HUES64 (cell line): ENCODE measurements at regions not wholly inside any gene's neighbourhood (a gene's known extent, or its start where the extent isn't known, plus 50 kb on each side); places are given as distances from the start of the nearest gene placed in this dataset.

ENCODE experiments used
- H3K27ac ChIP-seq: 2 replicates; pipeline ENCODE4 v1.7.0; 2013; ENCODE audit warnings: low read depth, low read length, inconsistent platforms
- H3K27me3 ChIP-seq: 2 replicates; pipeline ENCODE4 v1.6.1; 2013; ENCODE audit warnings: mild to moderate bottlenecking, low read length; ENCODE audit not compliant: insufficient read depth
- H3K36me3 ChIP-seq: 2 replicates; pipeline ENCODE4 v1.6.1; 2013; ENCODE audit warnings: mild to moderate bottlenecking, low read length; ENCODE audit not compliant: insufficient read depth
- H3K4me1 ChIP-seq: 2 replicates; pipeline ENCODE4 v1.6.1; 2013; ENCODE audit warnings: mild to moderate bottlenecking, low read length, moderate library complexity; ENCODE audit not compliant: insufficient read depth
- H3K4me3 ChIP-seq: 2 replicates; pipeline ENCODE4 v1.5.1; 2013; ENCODE audit warnings: mild to moderate bottlenecking, low read length, moderate library complexity
- H3K9ac ChIP-seq: 2 replicates; pipeline ENCODE4 v1.6.1; 2013; ENCODE audit warnings: mild to moderate bottlenecking, low read depth, low read length
- H3K9me3 ChIP-seq: 2 replicates; pipeline ENCODE4 v1.6.1; 2013; ENCODE audit warnings: low read depth, low read length; ENCODE audit not compliant: insufficient read depth
- WGBS: fragments of 150-250, 120-280 bp; methylation state at CpG from one replicate; pipeline ENCODE4 v1.1.7; 2013; ENCODE audit warnings: missing lambda C conversion rate; 5-methylcytosine and 5-hydroxymethylcytosine counted together

- no peak overlapping the region for H3K4me3 ChIP-seq
- no peak overlapping the region for H3K9ac ChIP-seq
- WGBS: 55% methylated on average over 4 of the region's 4 CpGs
- no peaks in the 10 kb centered on the region for H3K36me3 ChIP-seq
- no peaks in the 10 kb centered on the region for H3K9me3 ChIP-seq
- H3K27me3 ChIP-seq: peaks cover 4% of the 10 kb centered on the region
- peaks cover 15% of the 10 kb centered on the region for H3K4me1 ChIP-seq
- no peak overlapping the region for H3K27ac ChIP-seq
Measured at GRCh38 chr3:127411083-127411727, 123.4 kb upstream of the PRR20G start.

DNA sequence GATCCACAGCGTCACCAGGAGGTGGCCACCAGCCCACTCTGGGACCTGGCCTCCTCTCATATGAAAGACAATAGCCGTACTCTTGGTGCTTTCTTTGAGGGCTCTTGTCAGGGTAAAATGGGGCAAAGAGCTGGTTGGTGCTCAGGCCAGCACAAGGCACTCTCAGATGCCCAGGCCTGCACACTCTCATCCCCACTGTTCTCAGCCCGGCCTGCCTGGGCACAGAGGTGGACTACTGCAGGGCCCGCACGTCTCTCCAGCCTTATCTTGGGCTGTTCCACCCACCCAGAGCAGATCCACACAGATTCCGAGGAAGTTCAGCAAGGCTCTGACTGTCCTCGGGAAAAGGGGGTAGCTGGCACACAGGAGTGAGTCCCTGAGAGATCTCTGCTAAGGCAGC, 122.8 kb upstream of the PRR20G start:
- Histone ChIP-seq H3K9me3 (no peaks in the 10 kb centered on the region), H3K36me3 (no peaks in the 10 kb centered on the region), H3K4me3 (no peak overlapping the region), H3K27ac (no peak overlapping the region), H3K27me3 (peaks cover 4% of the 10 kb centered on the region), H3K9ac (no peak overlapping the region), H3K4me1 (peaks cover 15% of the 10 kb centered on the region)
- WGBS: 93% methylated on average over 7 of the region's 7 CpGs

DNA sequence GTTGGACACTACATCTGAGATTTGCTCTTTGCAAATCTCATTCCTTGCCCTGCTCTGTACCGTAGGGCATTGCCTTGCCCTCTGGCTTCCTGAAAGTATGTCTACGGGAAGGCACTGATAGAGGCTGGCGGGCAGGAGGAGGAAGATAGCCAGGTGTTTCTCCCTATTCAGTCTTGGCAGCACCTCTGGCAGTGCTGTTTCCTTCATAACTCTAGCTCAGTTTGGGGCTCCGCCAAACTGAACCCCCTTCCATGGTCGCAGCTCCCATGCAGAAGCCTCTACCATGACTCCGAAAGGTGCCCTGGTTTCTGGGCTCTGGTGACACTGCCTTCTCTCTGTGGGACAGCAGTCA, 122.3 kb upstream of the PRR20G start:
- peaks cover 15% of the 10 kb centered on the region for H3K4me1 ChIP-seq
- no peaks in the 10 kb centered on the region for H3K36me3 ChIP-seq
- no peak overlapping the region for H3K9ac ChIP-seq
- H3K9me3 ChIP-seq: no peaks in the 10 kb centered on the region
- 95% methylated on average over 6 of the region's 6 CpGs for WGBS
- no peak overlapping the region for H3K27ac ChIP-seq
- H3K4me3 ChIP-seq: no peak overlapping the region
- peaks cover 4% of the 10 kb centered on the region for H3K27me3 ChIP-seq

DNA sequence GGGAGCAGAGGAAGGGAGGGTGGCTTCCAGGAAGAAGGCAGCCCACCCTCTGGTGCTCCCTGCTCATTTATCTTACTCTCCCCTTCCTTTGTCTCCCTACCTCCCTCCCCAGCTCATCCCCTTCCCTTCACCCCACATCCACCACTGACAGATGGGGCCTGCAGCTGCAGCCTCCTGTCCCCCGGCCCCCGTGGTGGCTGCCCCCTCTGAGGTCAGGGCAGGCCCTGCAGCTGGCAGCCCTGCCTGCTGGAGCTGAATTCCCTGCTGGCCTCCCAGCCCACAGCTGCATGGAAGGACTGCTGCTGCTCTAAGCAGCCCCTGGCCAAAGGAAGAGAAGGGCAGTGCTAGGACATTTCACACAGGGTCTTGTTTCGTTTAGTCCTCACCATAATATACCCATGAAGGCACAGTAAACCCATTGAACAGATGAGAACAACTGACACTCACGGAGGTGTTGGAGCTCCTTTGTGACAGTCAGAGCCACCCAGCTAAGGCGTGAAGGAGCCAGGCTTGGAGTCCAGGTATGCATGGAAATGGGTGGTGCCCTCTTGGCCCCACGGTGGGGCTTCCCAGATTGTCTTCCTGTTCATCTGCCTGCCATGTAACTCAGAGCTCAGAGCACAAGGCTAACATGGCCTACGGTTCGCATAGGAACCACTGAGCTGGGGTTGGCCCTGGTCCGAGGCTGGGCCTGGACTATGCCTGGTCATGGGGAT, 121.7 kb upstream of the PRR20G start:
- H3K27me3 ChIP-seq: peaks cover 4% of the 10 kb centered on the region
- H3K36me3 ChIP-seq: no peaks in the 10 kb centered on the region
- peaks cover 15% of the 10 kb centered on the region for H3K4me1 ChIP-seq
- H3K9me3 ChIP-seq: no peaks in the 10 kb centered on the region
- H3K9ac ChIP-seq: no peak overlapping the region
- WGBS: 92% methylated on average over 9 of the region's 9 CpGs
- H3K4me3 ChIP-seq: no peak overlapping the region
- H3K27ac ChIP-seq: no peak overlapping the region

GRCh38 chr3:127408684-127409420, 121.0 kb upstream of the PRR20G start:
- 80% methylated on average over 14 of the region's 14 CpGs for WGBS
- H3K4me1 ChIP-seq: peaks cover 15% of the 10 kb centered on the region
- H3K36me3 ChIP-seq: no peaks in the 10 kb centered on the region

GRCh38 chr3:127408022-127408683, 120.3 kb upstream of the PRR20G start:
- Histone ChIP-seq H3K27me3 (peaks cover 3% of the 10 kb centered on the region), H3K4me3 (no peak overlapping the region), H3K9ac (0 out of 2 replicates have a peak overlapping the region, but pooled peaks have one; percentile 20), H3K9me3 (no peaks in the 10 kb centered on the region), H3K4me1 (peaks cover 15% of the 10 kb centered on the region), H3K36me3 (no peaks in the 10 kb centered on the region), H3K27ac (no peak overlapping the region)
- 87% methylated on average over 14 of the region's 15 CpGs for WGBS

More at GRCh38 chr3:127408684-127409420, 121.0 kb upstream of the PRR20G start:
- Histone ChIP-seq H3K27ac (no peak overlapping the region), H3K9me3 (no peaks in the 10 kb centered on the region), H3K9ac (no peak overlapping the region), H3K4me3 (no peak overlapping the region), H3K27me3 (peaks cover 4% of the 10 kb centered on the region)

DNA sequence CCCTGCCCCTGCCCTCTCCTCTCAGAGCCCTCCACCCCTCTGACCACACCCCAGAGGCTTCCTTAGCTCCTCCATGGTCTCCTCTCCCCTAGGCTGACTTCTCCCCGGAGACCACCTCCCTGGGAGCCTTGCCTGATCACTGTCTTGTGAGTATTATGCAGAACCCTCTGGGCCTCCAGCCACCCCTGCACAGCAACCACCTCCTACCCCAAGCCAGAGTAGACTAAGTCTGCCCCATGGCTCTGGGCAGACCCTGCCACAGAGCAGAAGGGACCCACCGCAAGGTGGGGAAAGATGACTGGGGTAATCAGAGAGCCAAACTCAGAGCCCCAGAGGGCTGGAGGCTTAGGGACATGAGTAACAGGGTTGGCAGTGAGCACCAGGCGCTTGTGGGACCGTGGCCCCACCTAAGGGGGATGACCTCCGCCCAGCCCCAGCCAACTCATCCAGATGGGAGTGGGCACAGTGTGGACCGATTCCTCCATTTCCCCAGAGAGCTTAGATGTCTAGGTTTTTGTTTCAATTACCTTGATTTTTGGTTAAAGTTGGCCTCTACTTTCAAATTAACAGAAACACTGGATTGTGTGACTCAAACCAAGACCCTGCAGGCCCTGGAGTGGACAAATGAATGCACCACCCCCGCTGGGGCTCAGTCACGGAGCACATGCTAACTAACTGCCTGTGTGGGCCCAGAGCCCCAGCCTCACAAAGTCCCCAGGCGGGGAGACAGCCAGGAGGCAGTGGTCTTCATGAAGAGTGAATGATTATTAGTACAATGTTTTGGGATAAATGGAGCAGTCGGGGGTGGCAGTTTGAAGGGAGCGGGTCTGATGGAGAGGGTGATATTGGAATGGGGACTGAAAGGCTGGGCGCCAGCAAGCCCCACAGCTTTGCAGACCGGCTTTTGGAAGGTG, 119.4 kb upstream of the PRR20G start:
- Histone ChIP-seq H3K9ac (no peak overlapping the region), H3K4me1 (peaks cover 15% of the 10 kb centered on the region), H3K36me3 (no peaks in the 10 kb centered on the region), H3K9me3 (no peaks in the 10 kb centered on the region), H3K4me3 (no peak overlapping the region), H3K27me3 (no peaks in the 10 kb centered on the region), H3K27ac (no peak overlapping the region)
- WGBS: 93% methylated on average over 13 of the region's 13 CpGs

DNA sequence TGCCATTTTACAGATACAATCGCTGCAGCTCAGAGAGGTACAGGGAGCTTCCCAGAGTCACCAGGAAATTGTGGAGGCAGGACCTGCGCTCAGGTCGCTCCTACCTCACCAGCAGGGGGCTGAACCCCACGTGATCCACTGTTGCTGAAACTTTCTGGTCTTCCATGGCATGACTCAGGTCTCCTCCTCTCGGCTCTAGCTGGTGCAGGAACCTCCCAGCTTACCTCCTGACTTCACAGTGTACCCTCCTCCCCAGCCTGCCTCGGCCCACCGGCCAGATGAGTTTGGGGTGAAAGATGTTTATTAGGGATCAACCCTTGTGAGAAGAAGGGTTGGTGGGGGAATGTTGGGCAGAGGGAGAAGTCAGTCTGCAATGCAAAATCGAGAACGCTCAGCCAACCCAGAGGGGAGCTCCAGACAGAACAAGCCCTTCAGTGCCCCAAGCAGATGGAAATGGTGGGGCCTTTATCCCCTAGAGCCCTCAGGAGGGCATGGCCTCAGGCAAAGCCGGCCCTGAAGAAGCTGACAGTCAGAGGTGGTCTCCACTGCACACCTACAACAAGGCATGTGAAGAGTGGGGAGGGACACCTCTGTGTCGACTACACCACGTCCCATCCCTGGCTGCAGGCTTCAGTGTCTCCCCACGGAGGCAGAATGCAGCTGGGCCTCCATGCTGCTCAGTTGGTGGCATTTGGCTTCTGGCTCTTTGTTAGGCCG, 118.6 kb upstream of the PRR20G start:
- H3K9ac ChIP-seq: no peak overlapping the region
- WGBS: 75% methylated on average over 14 of the region's 14 CpGs
- H3K4me1 ChIP-seq: peaks cover 21% of the 10 kb centered on the region

DNA sequence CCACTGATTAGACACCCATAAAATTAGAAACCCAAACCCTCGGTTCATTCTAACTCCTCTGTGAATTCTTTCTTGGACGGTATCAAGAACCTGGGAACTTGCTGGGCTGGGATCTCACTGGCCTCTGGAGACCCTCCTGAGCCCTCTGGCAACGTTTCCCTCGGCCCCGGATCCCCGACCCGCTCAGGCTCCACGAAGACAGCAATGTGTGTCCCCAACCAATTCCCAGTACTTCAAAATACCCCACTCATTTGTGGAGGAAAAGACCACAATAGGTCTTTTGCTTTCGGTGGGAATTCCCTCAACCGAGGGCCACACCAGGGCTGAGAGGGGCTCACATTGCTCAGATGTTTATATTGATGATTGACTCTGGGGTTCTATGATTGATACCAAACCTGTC, 117.9 kb upstream of the PRR20G start:
- peaks cover 19% of the 10 kb centered on the region for H3K4me1 ChIP-seq
- no peaks in the 10 kb centered on the region for H3K27me3 ChIP-seq
- no peak overlapping the region for H3K27ac ChIP-seq
- 95% methylated on average over 10 of the region's 10 CpGs for WGBS
- H3K9me3 ChIP-seq: no peaks in the 10 kb centered on the region
- no peak overlapping the region for H3K9ac ChIP-seq
- no peak overlapping the region for H3K4me3 ChIP-seq
- no peaks in the 10 kb centered on the region for H3K36me3 ChIP-seq

More for the DNA sequence above, 118.6 kb upstream of the PRR20G start:
- Histone ChIP-seq H3K9me3 (no peaks in the 10 kb centered on the region), H3K4me3 (no peak overlapping the region), H3K27ac (no peak overlapping the region), H3K36me3 (no peaks in the 10 kb centered on the region), H3K27me3 (no peaks in the 10 kb centered on the region)

- Histone ChIP-seq H3K36me3 (no peaks in the 10 kb centered on the region), H3K4me1 (peaks cover 15% of the 10 kb centered on the region), H3K9ac (no peak overlapping the region), H3K4me3 (no peak overlapping the region), H3K27me3 (no peaks in the 10 kb centered on the region), H3K27ac (no peak overlapping the region), H3K9me3 (no peaks in the 10 kb centered on the region)
- 94% methylated on average over 8 of the region's 8 CpGs for WGBS
Measured at GRCh38 chr3:127405010-127405598, 117.3 kb upstream of the PRR20G start.
